ENCODE measurements at regions not wholly inside any gene's neighbourhood (a gene's known extent, or its start where the extent isn't known, plus 50 kb on each side); places are given as distances from the start of the nearest gene placed in this dataset.

- Histone ChIP-seq H3K4me3 (replicated peaks in 1 of 4; ENCODE audit: control extremely low read depth in 1 of 4, insufficient read depth in 1 of 4, low read depth in 3 of 4, low read length in 4 of 4) (no peak overlapping the region), H3K4me2 (ENCODE audit: extremely low read depth, insufficient read depth, low read length) (no peak overlapping the region)
These were observed 375.4 kb upstream of the IRX1 start for GRCh38 chr5:3220201-3220600.

GRCh38 chr5:3218916-3219650 is 376.5 kb upstream of the IRX1 start:
- DNase-seq (ENCODE audit: low read depth in 2 of 2) = no peak
- Histone ChIP-seq H3K79me2 (ENCODE audit: control insufficient read depth, insufficient read depth, low read length) (no peaks in the 10 kb centered on the region), H3K27ac (ENCODE audit: insufficient read depth, low read length) (no peak overlapping the region), H3K27me3 (ENCODE audit: control insufficient read depth, insufficient read depth, low read length) (no peaks in the 10 kb centered on the region), H4K20me1 (ENCODE audit: control insufficient read depth, extremely low read depth, insufficient read depth, low read length) (no peaks in the 10 kb centered on the region), H3K4me1 (ENCODE audit: control insufficient read depth, extremely low read depth, insufficient read depth, low read length) (no peaks in the 10 kb centered on the region), H3K9ac (ENCODE audit: insufficient read depth, low read length) (no peak overlapping the region), H3K9me3 (ENCODE audit: control insufficient read depth, insufficient read depth, low read depth, low read length) (no peaks in the 10 kb centered on the region), H3K4me3 (replicated peaks in 1 of 4; ENCODE audit: control extremely low read depth in 1 of 4, insufficient read depth in 1 of 4, low read depth in 3 of 4, low read length in 4 of 4) (no peak overlapping the region), H3K4me2 (ENCODE audit: extremely low read depth, insufficient read depth, low read length) (no peak overlapping the region), H2AFZ (ENCODE audit: low read length) (no peak overlapping the region), H3K36me3 (ENCODE audit: control insufficient read depth, insufficient read depth, low read length) (no peaks in the 10 kb centered on the region)
- TF ChIP-seq CTCF (conservative IDR thresholded peaks at IDR 0.05 in 1 of 2, IDR thresholded peaks at IDR 0.05 in 1 of 2; ENCODE audit: low read depth in 1 of 2, low read length in 2 of 2) = no peak
- TF ChIP-seq EZH2 (IDR thresholded peaks at IDR 0.05; ENCODE audit: low read length, missing control alignments) = no peak

More at GRCh38 chr5:3220201-3220600, 375.4 kb upstream of the IRX1 start:
- Histone ChIP-seq H3K27me3 (ENCODE audit: control insufficient read depth, insufficient read depth, low read length) (no peaks in the 10 kb centered on the region), H3K36me3 (ENCODE audit: control insufficient read depth, insufficient read depth, low read length) (no peaks in the 10 kb centered on the region), H3K4me1 (ENCODE audit: control insufficient read depth, extremely low read depth, insufficient read depth, low read length) (no peaks in the 10 kb centered on the region), H3K27ac (ENCODE audit: insufficient read depth, low read length) (no peak overlapping the region), H2AFZ (ENCODE audit: low read length) (no peak overlapping the region), H3K79me2 (ENCODE audit: control insufficient read depth, insufficient read depth, low read length) (no peaks in the 10 kb centered on the region), H3K9ac (ENCODE audit: insufficient read depth, low read length) (no peak overlapping the region), H4K20me1 (ENCODE audit: control insufficient read depth, extremely low read depth, insufficient read depth, low read length) (no peaks in the 10 kb centered on the region), H3K9me3 (ENCODE audit: control insufficient read depth, insufficient read depth, low read depth, low read length) (no peaks in the 10 kb centered on the region)
- TF ChIP-seq EZH2 (IDR thresholded peaks at IDR 0.05; ENCODE audit: low read length, missing control alignments) (no peak), CTCF (conservative IDR thresholded peaks at IDR 0.05 in 1 of 2, IDR thresholded peaks at IDR 0.05 in 1 of 2; ENCODE audit: low read depth in 1 of 2, low read length in 2 of 2) (no peak)
- no peak for DNase-seq (ENCODE audit: low read depth in 2 of 2)

- no peak for DNase-seq (ENCODE audit: low read depth in 2 of 2)
- no peak overlapping the region for H3K27ac ChIP-seq (ENCODE audit: insufficient read depth, low read length)
- no peak for TF ChIP-seq CTCF (conservative IDR thresholded peaks at IDR 0.05 in 1 of 2, IDR thresholded peaks at IDR 0.05 in 1 of 2; ENCODE audit: low read depth in 1 of 2, low read length in 2 of 2)
- TF ChIP-seq EZH2 (IDR thresholded peaks at IDR 0.05; ENCODE audit: low read length, missing control alignments) = no peak
- H2AFZ ChIP-seq (ENCODE audit: low read length) = no peak overlapping the region
- no peaks in the 10 kb centered on the region for H3K9me3 ChIP-seq (ENCODE audit: control insufficient read depth, insufficient read depth, low read depth, low read length)
- H3K79me2 ChIP-seq (ENCODE audit: control insufficient read depth, insufficient read depth, low read length) = no peaks in the 10 kb centered on the region
- no peaks in the 10 kb centered on the region for H4K20me1 ChIP-seq (ENCODE audit: control insufficient read depth, extremely low read depth, insufficient read depth, low read length)
- no peaks in the 10 kb centered on the region for H3K27me3 ChIP-seq (ENCODE audit: control insufficient read depth, insufficient read depth, low read length)
- no peak overlapping the region for H3K4me2 ChIP-seq (ENCODE audit: extremely low read depth, insufficient read depth, low read length)
- H3K4me1 ChIP-seq (ENCODE audit: control insufficient read depth, extremely low read depth, insufficient read depth, low read length) = no peaks in the 10 kb centered on the region
- no peaks in the 10 kb centered on the region for H3K36me3 ChIP-seq (ENCODE audit: control insufficient read depth, insufficient read depth, low read length)
- no peak overlapping the region for H3K4me3 ChIP-seq (replicated peaks in 1 of 4; ENCODE audit: control extremely low read depth in 1 of 4, insufficient read depth in 1 of 4, low read depth in 3 of 4, low read length in 4 of 4)
- H3K9ac ChIP-seq (ENCODE audit: insufficient read depth, low read length) = no peak overlapping the region
These were observed 377.7 kb upstream of the IRX1 start for GRCh38 chr5:3217771-3218495.
